ENCODE measurements at regions not wholly inside any gene's neighbourhood (a gene's known extent, or its start where the extent isn't known, plus 50 kb on each side); places are given as distances from the start of the nearest gene placed in this dataset.

- no peak for TF ChIP-seq CTCF (IDR thresholded peaks at IDR 0.05)
- TF ChIP-seq POLR2A (IDR thresholded peaks at IDR 0.05), result no peak
- no peak for TF ChIP-seq POLR2AphosphoS5 (IDR thresholded peaks at IDR 0.05)
- no peak for TF ChIP-seq EP300 (IDR thresholded peaks at IDR 0.05)
These were observed 100.5 kb upstream of the SLC25A13 start for GRCh38 chr7:96422388-96422787.

All from suprapubic skin (tissue), 4 donors.